LNCAP (cell line): ENCODE measurements at regions not wholly inside any gene's neighbourhood (a gene's known extent, or its start where the extent isn't known, plus 50 kb on each side); places are given as distances from the start of the nearest gene placed in this dataset.

Experiments used
- CTCF ChIP-seq: fragments of 450-650 bp; IDR thresholded peaks from 2 replicates; pipeline ENCODE4 v1.5.1; 2017; ENCODE audit warnings: mild to moderate bottlenecking

- TF ChIP-seq CTCF = no peak
Measured at GRCh38 chr7:118039963-118040489, 143.9 kb upstream of the LSM8 start.

GRCh38 chr7:118040562-118040961 lies 143.4 kb upstream of the LSM8 start:
- TF ChIP-seq CTCF = no peak

DNA sequence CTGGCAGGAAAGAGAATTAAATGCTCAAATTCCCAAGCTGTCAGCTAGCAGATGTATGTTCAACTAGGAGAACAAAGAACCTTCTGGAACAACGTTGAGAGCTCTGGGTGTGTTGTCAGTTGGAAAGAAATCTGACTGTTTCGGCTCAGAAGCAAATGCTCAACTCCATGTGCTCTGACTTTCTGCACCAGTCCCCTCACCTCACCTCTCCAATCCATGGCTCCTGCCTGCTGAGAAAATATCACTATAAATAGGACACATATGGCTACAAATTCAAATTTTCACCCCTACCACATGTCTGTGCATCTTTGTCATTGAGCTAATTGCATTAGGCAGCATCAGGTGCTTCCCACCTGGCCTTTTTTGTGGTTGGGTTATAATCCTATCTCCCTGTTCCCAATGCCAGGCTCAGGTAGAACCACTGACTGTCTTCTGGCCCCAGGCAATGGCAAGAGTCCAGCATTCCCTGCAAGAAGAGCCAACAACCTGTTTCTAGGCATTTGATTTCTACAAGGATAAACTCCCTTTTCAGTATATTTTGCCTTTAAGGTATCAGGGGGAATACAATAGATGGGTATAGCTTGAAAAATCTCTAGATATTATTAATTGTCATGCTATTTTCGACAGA lies 142.6 kb upstream of the LSM8 start:
- no peak for TF ChIP-seq CTCF

DNA sequence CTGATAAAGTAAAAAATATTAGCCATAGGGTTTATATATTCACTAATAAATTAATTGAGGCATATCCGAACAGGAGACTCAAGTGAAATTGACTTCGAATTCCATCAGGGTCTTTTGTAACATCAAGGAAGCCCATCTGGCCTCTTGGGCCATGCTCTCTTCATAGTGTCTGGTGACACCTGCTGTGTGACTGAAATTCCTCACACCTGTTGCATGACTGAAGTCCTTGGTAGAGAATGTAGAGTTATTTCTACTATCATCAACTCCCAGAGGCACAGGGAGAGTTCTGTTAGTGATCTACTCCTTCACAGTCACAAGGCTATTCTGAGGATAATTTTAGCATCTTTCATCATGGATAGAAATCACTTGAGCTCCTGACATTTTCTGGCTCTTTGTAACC lies 138.3 kb upstream of the LSM8 start:
- no peak for TF ChIP-seq CTCF

GRCh38 chr7:118046086-118046485 lies 137.9 kb upstream of the LSM8 start:
- no peak for TF ChIP-seq CTCF

DNA sequence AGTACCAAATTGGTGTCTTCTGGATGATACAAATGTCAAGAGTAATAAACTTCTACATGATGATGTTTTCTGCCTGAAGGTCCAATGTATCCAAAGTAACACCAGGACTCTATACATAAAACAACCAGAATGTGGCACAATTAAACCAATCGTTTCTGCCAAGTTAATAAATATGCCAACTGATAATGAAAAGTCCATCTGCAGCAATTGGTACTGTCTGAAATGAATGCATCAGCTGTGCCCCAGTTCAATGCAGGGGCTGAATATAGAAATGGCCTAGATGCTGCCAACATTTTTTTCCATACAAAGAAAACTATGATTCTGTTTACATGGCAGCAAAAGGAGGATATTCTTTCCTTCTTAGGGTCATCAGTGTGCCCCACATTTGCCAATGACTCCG lies 137.2 kb upstream of the LSM8 start:
- TF ChIP-seq CTCF = no peak

DNA sequence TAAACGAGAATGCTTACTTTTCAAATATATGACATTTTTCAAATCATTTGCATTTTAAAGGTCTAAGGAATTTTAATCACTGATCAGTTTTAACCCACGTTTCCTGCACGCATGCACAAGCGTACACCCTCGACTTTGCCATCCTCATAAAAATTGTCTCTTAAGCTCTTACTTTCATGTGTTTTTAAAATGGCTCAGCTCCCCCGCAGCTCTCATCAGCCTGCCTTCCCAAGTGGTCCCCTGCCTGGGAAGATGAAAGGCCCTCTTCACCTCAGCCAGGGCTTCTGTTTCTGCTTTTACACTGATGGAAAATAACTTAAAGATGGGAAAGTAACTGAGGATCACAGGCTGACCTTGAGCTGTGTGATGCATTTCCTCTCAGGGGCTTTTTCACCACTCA lies 131.6 kb upstream of the LSM8 start:
- no peak for TF ChIP-seq CTCF

DNA sequence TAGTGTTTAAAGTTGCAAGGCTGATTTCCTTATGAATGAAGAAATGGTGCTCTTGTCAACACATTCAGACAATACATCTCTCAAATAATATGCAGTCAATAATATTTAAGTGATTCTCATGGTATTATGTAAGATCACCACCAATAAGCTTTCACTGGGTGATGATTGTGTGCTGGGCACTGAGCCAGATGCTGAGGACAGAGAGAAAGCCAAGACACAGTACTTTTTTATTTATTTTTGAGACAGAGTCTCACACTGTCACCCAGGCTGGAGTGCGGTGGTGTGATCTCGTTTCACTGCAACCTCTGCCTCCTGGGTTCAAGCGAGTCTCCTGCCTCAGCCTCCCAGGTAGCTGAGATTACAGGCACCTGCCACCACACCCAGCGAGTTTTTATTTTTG lies 130.6 kb upstream of the LSM8 start:
- TF ChIP-seq CTCF = no peak
